Left ventricle myocardium inferior (tissue), 1 donor: ENCODE measurements at regions not wholly inside any gene's neighbourhood (a gene's known extent, or its start where the extent isn't known, plus 50 kb on each side); places are given as distances from the start of the nearest gene placed in this dataset.
A peak's percentile ranks its signal among the peaks of the same experiment; 100 is the strongest.

Source experiments
- DNase-seq: peaks from one replicate; pipeline ENCODE4 v3.0.0-alpha.2; 2020
- H3K27ac ChIP-seq: fragments of 200-600 bp; replicated peaks from 2 replicates; pipeline ENCODE4 v1.8.0; 2021
- H3K27me3 ChIP-seq: fragments of 200-600 bp; 2 replicates; pipeline ENCODE4 v1.8.0; 2021; ENCODE audit warnings: low read depth
- H3K36me3 ChIP-seq: fragments of 200-600 bp; 2 replicates; pipeline ENCODE4 v1.8.0; 2021
- H3K4me1 ChIP-seq: fragments of 200-600 bp; 2 replicates; pipeline ENCODE4 v1.8.0; 2021
- H3K4me3 ChIP-seq: fragments of 200-600 bp; 2 replicates; pipeline ENCODE4 v1.8.0; 2021; ENCODE audit warnings: mild to moderate bottlenecking, moderate library complexity
- H3K9me3 ChIP-seq: fragments of 200-600 bp; replicated peaks from 2 replicates; pipeline ENCODE4 v1.8.0; 2021
- intact Hi-C: fragments of 100-400 bp; cut with micrococcal nuclease; formaldehyde crosslinking; loops from one replicate; pipeline ENCODE4 v1.11.0; 2022
- TF ChIP-seq, protein P1 (sequence below): fragments of 200-600 bp; IDR thresholded peaks from 2 replicates; pipeline ENCODE4 v1.8.0; 2021; ENCODE audit warnings: antibody characterized with exemption, mild to moderate bottlenecking, borderline replicate concordance
- donor health status: DM: no; HTN: yes; CAD: no; lungs with severe emphysema.

DNA sequence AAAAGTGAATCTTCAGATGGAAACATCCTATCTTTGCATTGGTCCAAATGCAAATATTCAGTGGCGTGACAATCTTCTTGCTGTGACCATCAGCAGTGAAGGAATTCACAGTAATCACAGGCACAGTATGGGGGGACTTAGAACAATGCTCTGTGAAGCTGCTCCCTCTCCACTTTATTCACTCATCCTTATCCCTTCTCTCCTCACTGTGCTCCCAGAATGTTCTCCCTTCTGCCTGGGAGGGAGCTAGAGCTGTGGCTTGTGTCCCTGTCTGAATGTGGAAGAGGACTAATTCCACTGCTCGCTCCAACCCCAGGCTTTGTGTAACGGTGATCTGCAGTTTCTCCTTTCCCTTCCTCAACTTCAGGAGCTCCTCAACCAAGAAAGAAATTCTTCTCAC is 243.7 kb downstream of the ALDH8A1 start:
- Histone ChIP-seq H3K9me3 (no peaks in the 10 kb centered on the region), H3K4me1 (peaks cover 8% of the 10 kb centered on the region), H3K36me3 (no peaks in the 10 kb centered on the region), H3K4me3 (no peak overlapping the region), H3K27ac (no peak overlapping the region), H3K27me3 (no peaks in the 10 kb centered on the region)
- intact Hi-C loops = no loop called here
- no peak for DNase-seq
- TF ChIP-seq, protein P1, sequence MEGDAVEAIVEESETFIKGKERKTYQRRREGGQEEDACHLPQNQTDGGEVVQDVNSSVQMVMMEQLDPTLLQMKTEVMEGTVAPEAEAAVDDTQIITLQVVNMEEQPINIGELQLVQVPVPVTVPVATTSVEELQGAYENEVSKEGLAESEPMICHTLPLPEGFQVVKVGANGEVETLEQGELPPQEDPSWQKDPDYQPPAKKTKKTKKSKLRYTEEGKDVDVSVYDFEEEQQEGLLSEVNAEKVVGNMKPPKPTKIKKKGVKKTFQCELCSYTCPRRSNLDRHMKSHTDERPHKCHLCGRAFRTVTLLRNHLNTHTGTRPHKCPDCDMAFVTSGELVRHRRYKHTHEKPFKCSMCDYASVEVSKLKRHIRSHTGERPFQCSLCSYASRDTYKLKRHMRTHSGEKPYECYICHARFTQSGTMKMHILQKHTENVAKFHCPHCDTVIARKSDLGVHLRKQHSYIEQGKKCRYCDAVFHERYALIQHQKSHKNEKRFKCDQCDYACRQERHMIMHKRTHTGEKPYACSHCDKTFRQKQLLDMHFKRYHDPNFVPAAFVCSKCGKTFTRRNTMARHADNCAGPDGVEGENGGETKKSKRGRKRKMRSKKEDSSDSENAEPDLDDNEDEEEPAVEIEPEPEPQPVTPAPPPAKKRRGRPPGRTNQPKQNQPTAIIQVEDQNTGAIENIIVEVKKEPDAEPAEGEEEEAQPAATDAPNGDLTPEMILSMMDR = peak; percentile 11

DNA sequence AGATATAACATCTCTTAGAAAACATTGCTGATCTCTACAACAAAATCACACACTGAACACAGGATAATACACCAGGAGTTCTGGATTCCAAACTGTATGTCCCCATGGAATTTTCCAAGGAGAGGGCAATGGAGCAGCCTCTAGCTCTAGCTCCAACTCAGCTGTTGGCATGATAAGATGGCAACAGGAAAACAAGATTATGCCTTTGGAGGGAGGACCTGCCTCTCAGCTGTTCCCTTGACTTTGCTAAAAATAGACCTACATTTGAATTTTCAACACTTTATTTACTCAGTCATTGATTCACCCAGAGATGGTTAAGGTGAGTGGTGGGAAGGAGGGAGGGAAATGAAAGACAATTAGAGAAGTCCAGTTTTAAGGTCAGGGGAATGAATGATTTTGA is 246.7 kb downstream of the ALDH8A1 start:
- TF ChIP-seq, protein P1 = no peak
- H3K4me1 ChIP-seq = peaks cover 8% of the 10 kb centered on the region
- no peaks in the 10 kb centered on the region for H3K27me3 ChIP-seq
- H3K9me3 ChIP-seq = no peaks in the 10 kb centered on the region
- H3K27ac ChIP-seq = no peak overlapping the region
- H3K36me3 ChIP-seq = no peaks in the 10 kb centered on the region
- intact Hi-C loops = no loop called here
- no peak for DNase-seq
- H3K4me3 ChIP-seq = no peak overlapping the region

DNA sequence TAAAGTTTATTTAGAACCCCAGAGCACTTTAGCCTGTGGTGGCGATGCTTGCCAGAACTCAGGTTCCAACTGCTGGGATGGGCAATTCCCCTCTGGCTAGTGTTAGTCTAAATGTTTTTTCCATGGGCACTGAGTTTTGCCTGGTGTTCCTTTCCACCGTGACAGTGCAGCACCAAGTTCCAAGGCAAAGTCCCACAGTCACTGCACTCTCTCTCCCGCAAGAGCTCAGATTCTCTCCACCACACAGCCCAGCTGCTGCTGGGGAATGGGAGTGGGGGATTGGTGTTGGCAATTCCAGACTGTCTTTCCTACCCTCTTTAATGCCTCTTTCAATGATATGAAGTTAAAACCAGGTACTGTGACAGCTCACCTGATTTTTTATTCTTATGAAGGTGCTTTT is 247.6 kb downstream of the ALDH8A1 start:
- H3K4me3 ChIP-seq = no peak overlapping the region
- DNase-seq = no peak
- H3K27ac ChIP-seq = no peak overlapping the region
- intact Hi-C loops = no loop called here
- H3K36me3 ChIP-seq = no peaks in the 10 kb centered on the region
- no peaks in the 10 kb centered on the region for H3K27me3 ChIP-seq
- H3K4me1 ChIP-seq = peaks cover 7% of the 10 kb centered on the region
- H3K9me3 ChIP-seq = no peaks in the 10 kb centered on the region
- TF ChIP-seq, protein P1 = no peak

DNA sequence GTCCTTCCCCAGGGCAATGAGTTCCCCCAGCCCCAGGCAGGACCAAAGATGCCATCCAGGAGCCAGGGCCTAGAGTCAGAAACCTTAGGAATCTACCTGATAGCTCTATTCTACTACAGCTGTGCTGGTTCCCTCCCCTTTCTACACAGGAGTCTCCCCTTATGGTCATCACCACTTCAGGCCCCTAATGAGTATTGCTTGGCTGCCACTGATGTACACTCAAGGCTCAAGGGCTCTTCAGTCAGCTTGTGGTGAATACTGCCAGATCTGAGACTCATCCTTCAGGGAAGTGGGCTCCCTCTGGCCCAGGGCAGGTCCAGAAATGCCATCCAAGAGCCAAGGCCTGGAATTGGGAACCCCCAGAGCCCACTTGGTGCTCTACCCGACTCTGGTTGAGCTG is 248.6 kb downstream of the ALDH8A1 start:
- Histone ChIP-seq H3K27ac (no peak overlapping the region), H3K27me3 (no peaks in the 10 kb centered on the region), H3K9me3 (no peaks in the 10 kb centered on the region), H3K4me3 (no peak overlapping the region), H3K36me3 (no peaks in the 10 kb centered on the region), H3K4me1 (peaks cover 5% of the 10 kb centered on the region)
- intact Hi-C loops = no loop called here
- DNase-seq = no peak
- TF ChIP-seq, protein P1 = no peak

DNA sequence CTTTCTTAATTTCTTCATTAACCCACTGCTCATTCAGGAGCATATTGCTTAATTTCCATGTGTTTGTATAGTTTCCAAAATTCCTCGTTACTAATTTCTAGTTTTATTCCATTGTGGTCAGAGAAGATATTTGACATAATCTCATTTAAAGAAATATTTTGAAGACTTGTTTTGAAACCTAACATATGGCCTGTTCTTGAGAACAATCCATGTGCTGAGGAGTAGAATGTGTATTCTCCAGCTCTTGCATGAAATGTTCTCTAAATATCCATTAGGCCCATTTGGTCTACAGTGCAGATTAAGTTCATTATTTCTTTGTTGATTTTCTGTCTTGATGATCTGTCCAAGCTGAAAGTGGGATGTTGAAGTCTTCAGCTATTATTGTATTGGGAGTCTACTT is 251.7 kb downstream of the ALDH8A1 start:
- Histone ChIP-seq H3K9me3 (no peaks in the 10 kb centered on the region), H3K27ac (no peak overlapping the region), H3K4me3 (no peak overlapping the region), H3K4me1 (peaks cover 2% of the 10 kb centered on the region), H3K27me3 (no peaks in the 10 kb centered on the region), H3K36me3 (no peaks in the 10 kb centered on the region)
- TF ChIP-seq, protein P1 = no peak
- no peak for DNase-seq
- intact Hi-C loops = no loop called here

DNA sequence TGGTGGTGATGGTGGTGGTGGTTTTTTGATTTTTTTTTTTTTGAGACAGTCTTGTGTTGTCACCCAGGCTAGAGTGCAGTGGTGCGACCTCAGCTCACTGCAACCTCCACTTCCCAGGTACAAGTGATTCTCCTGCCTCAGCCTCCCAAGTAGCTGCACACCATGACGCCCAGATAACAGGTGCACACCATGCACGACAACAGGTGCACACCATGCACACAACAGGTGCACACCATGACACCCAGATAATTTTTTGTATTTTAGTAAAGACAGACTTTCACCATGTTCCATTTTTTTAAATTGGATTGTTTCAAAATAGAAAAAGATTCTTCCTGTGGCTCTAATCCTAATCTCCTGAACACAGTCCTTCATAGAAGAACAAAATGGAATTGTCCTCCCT is 257.9 kb downstream of the ALDH8A1 start:
- intact Hi-C loops = no loop called here
- Histone ChIP-seq H3K27me3 (no peaks in the 10 kb centered on the region), H3K4me3 (no peak overlapping the region), H3K36me3 (no peaks in the 10 kb centered on the region), H3K4me1 (peaks cover 24% of the 10 kb centered on the region), H3K9me3 (no peaks in the 10 kb centered on the region), H3K27ac (no peak overlapping the region)
- TF ChIP-seq, protein P1 = no peak
- DNase-seq = no peak
